Esophagus mucosa (tissue), 1 donor: ENCODE measurements at regions not wholly inside any gene's neighbourhood (a gene's known extent, or its start where the extent isn't known, plus 50 kb on each side); places are given as distances from the start of the nearest gene placed in this dataset.

Source experiments
- ATAC-seq: fragments of 200-7000 bp; cut with Tn5 transposase; one replicate; pipeline ENCODE4 v1.9.1; 2020
- donor health status: DM: yes; HTN: yes; CAD: no.

DNA sequence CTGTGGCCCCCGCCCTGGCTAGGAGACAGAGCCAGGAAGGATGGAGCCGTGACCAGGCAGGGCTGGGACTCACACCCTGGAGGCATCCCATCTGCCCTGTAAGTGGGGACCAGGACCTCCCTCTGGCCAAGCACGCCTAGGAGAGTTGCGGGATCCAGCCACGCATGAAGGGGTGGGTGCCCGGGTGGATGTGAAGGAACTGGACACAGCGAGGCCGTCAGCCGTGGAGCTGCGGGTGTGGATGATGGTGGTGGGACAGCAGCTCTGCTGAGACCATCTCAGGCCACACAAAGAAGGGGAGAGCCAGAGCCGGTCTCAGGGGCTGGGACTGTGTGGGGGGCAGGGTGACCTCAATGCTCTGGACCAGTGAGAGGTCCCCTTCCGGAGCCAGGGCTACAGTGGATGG, 746.4 kb downstream of the BRD1 start:
- no peak for ATAC-seq

DNA sequence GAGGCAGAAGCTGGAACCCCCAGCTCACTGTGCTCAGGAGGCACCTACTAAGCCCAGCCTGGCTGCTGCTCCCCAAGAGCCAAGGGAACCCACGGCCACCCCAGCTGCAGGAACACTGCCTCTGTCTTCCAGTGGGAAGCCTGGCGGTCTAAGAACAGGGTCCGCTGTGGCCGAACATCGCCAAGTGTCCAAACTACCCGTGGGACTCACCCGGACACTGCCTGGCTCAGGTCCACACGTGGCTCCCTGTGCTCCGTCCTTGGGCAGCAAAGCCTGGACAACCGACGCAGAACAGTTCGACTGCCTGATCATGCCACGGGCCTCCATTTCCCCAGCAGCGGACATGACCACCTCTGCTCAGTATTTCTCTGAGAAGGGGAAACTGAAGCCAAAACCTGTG, 747.0 kb downstream of the BRD1 start:
- ATAC-seq, result no peak

DNA sequence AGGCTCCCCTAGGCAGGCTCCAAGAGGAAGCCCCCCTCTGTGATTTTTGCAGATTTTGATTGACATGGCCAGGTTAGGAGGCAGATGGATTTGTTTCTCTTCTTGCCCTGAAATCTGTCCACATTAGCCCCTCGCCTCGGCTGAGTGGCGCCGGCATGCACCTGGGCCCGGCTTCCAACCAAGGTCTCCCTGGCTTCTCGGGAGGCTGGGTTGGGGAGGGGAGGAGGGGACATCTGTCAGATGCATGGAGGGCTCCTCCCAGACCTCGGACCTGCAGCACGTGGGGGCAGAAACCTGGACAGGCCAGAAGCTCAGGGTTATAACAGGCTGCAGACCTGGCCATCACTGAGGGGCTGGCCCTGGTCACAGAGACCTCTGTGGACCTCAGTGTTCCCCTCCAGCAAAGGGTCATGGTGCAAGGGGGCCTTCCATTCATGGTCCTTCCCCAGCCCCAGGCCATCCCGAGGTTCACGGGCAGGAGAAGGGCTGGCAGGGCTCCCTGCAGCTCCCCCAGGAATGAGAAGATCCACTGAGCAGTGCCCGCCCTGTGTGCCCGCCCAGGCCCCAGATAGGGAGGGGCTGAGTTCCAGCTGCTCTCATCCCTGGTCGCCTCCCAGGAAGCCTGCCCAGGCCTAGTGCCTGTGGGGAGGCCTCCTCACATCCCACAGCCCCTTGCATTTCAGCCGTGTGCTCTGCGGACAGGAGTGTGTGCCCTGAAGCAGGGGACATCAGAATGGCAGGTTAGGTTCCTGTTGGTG, 747.8 kb downstream of the BRD1 start:
- no peak for ATAC-seq

DNA sequence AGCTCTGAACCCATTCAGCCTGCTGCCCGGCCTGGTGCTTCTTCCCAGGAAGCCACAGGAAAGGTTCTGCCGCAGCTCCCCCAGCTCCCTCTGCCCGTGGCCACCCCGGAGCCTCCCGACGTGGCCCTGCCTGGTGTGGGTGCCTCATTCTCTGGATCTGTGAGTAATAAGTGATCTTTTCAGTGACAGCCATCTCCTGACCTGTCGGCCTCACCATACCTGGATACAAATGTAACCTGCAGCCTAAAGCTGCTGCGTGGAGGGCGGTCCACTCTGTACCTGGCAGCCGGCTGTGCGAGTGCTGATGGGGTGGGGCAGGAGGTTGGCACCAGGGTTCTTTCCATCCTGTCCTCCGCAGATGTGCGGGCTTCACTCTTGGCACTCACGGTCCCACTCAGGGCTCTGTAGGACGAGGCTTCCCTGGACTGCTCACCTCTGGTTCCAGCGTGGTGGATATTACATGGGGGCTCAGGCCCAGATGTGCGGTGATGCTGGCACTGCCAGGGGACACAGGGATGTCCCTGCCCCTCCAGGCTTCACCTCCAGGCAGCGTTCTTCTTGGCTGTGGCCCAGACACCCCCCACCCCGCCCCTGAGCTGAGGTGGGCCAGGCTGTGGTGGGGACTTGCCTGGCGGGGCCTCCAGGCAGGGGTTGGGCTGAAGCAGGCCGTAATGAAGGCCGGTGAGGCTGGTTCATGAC, 748.5 kb downstream of the BRD1 start:
- ATAC-seq, result no peak

DNA sequence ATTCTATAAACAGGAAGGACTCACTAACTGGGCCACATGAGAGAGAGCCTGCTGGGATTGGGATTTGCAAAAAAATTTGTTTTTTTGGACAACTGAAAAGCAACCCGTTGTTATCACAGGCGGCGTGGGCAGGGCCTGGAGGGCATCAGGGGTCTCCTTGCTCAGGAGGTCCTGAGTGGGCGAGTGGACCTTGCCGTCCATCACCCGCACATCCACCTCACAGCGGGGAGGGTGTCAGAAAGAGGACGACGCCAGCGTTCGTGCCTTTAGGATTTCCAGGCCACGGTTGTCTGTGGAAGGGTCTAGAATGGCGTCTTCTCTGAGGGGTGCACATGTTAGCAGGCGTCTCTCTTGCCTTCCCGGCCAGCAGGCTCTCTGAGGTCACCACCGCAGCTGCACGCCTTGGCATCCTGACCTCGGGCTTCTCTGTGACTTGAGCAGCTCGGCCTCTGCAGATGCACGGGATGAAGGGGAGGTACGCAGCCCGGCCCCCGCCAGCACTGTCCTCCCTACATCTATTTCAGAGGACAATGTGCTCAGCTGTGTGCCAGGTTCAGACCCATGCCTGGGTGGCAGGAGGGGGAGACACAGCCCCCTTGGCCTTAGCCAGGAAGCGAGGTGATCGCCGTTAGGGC, 749.5 kb downstream of the BRD1 start:
- no peak for ATAC-seq

DNA sequence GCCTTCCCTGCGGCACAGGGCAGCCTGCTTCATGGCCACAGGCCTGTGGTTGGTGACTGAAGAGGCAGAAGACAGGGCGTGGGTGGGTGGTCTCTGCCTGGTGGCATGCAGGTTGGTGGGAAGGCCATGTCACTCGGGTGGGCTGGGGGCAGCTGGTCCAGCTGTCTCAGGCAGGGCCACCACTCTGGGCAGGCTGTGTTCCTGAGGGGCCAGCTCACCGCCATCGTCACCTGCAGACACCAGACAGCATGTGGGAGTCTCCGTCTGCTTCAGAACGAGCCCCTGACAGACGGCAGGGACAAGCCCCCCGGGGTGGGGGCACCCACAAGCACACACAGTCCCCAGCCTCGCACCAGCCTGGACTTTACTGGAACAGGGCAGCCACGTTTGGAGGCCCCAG, 750.1 kb downstream of the BRD1 start:
- no peak for ATAC-seq

DNA sequence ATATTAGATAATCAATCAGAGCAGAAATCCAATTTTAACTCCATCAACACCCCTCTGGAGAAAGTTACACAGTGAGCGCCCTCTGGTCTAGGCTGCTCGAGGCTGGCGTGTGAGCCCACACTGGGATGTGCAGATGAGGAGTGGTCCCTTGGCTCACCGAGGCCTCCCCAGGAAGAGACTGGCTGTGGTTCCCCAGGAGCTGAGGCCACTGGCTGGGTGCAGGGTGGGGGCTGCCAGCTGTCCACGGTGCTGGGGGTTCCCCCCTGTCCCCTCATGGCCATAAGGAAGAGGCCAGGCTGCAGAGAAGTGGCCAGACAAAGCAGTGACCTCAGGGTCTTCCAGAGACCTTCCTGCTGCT, 750.7 kb downstream of the BRD1 start:
- ATAC-seq, result no peak

DNA sequence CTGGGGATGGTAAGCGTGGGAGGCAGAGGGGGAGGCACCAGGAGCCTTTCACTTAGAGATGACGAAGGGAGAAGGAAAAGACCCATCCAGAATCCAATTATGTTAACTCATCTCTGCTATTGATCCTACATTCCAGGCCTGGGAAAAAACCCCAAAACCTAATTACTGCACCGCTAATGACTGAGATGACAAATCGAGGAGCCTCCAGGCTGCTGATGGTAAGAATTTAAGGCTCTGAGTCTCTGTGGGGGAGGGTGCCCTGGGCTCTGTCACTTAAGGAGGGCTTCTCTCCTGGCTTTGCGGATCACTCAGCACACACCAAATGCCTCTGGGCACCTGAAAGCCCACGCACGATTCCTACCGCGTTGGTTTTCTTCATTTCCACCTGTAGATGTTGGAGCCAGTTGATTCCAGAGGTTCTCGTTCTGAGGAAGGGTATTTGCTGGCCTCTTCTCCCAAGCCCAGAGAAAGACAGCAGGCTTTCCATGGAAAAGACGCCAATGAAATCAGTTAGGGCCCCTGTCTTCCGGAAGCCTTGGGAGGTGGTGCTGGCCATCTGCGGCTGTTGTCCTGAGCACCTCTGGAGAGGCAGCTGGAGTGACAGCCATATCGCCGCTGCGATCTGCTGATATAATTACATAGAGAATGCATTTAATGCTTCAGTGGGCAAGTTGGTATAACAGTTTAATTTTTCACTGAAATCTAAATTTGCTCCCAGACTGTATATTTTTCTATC, 751.2 kb downstream of the BRD1 start:
- ATAC-seq, result no peak

DNA sequence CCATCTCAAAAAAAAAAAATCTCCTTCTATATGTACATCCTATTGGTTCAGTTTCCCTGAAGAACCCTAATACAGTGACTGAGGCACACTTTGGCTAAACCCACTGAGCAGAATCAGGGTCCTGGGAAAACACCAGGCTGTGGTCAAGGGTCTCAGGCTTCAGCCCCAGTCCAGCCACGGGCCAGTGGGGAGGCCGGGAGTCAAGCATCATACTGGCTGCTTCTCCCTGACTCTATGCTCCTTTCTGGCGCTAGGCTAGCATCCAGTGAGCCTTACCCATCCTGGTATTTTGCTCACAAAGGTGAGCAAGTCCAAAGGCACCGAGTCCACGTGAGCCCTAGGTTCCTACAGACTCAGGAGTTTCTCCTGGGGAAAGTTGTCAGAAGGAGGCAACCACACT, 752.5 kb downstream of the BRD1 start:
- no peak for ATAC-seq

DNA sequence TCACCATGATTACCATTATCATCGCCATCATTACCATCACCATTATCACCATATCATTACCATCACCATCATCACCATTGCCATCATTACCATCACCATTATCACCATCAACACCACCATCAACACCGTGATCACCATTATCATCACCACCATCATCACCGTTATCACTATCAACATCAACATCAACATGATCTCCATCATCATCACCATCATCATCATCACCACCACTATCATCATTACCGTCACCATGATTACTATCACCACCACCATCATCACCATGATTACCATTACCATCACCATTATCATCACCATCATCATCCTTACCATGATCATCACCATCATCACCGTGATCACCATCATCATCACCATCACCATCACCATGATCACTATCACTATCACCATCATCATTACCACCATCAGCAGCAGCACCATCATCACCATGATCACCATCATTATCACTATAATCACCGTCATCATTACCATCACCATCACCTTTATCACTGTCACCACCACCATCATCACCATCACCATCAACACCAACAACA, 753.7 kb downstream of the BRD1 start:
- ATAC-seq, result no peak

DNA sequence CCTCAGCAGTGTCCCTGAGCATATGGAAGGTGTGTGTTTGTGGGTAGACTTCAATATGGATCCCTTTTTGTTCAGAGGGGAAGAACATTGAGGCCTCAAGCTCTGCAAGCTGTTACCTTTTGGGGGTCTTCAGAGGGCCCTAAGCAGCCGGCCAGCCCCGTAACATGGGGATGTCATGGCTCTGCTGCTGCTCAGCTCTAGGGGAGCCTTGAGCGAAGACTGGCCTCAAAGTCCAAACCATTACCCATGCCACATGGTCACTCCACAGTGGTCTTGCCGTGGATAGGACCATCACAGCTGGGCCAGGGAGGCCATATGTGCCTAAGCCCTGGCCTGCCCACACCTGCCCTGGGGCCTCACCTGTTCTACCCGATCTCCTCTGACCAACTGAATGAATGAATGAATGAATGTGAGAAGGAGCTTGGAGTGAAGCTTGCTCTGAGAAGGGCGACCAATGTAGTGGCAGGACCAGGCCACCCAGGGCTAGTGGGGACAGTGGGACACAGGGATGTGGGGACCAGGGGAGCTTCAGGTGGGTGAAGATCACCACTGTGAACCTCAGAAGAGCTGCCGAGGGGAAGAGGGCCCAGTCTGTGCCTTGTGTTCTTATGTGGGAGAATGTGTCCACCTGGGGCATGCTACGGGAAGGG, 754.6 kb downstream of the BRD1 start:
- no peak for ATAC-seq

DNA sequence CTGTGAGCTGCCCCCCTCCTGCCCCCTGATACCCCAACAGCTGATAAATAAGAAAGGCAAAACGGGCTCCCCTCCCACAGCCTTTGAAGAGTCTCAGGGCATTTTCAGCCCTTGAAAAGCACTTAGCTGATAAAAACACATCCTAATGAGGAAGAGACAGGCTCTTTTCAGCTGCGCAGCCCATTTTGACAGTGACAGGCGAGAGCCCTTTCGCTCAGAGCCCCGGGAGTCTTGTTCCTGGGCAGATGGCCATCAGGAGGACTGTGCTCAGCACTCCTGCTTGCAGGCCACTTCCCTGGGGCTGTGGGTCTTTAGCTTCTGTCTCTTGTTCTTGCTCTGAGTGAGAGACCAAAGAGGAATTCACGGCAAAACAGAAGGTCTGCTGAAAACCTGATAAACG, 757.2 kb downstream of the BRD1 start:
- ATAC-seq, result no peak

DNA sequence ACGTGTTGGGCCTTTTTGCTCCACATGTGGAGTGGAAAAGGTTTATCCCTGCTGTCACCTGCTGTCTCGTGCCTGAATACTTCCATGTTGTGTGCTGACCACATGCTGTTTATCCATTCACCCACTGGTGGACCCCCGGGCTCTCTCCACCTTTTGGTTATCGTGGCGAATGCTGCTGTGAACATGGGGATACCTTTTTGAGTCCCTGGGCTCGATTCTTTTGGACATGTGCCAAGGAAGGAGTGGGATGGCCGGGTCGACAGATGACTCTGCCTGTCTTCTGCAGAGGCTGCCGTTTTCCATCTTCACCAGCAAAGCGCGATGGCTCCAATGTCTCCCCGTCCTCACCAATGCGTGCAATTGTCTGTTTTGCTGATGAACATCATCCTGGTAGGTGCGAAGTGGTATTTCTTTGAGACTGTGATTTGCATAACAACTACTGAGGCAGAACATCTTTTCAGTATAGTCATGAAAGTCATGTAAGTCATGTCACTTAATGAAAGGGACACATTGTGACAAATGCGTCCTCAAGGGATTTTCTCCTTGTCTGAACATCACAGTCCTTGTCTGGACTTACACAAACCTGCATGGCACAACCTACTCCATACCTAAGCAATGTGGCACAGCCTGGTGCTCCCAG, 758.7 kb downstream of the BRD1 start:
- ATAC-seq, result no peak

DNA sequence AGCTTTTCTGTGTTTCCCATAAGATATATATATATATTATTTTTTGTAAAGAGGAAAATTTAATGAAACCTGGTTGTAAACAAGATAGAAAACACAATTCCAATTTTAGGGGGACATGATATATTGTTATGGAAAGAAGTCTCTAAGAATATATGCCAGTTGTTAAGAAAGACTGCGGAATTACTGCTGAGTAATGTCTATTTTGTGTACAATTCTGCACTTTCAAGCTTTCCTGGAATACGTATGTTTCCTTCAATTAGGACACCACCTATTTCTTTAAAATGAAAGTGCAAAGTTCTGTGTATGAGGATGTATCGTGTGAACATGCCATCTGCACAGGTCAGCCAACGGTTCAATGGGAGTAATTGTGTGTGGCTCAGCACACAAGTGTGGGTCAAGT, 760.2 kb downstream of the BRD1 start:
- no peak for ATAC-seq

DNA sequence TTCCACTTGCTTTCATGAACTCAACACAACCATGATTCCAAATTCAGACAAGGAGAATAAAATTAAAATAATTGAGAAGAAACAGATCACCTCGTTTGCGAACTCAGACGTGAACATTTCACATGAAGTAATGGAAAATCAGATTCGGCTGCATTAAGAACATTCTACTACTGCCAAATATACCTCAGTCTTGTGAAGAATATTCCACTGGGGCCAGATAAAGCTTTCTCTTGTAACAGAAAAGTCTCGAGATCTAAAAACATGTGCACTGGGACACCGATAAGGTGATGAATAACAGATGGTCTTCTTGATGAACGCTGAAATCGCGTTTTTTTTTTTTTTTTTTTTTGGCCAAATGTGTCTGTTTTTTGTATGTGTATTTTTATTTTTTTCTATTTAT, 761.1 kb downstream of the BRD1 start:
- ATAC-seq, result no peak

DNA sequence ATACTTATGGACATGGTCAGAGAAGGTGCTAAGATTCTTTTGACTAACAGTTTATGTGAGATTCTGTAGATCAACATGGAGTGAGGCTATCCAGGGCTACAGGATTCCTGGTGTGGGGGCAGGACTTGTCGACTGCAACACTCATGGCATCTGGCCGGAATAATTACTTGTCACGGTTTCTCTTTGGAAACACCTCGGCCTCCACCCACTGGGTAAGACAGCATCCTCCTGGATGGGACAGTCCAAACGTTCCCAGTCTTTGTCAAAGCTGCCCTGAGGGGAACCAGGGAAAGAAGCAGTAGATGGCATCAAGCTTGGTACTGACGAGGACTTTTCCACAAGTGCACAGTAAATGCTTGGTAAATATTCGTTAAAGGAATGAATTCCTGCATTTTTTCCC, 762.8 kb downstream of the BRD1 start:
- no peak for ATAC-seq

DNA sequence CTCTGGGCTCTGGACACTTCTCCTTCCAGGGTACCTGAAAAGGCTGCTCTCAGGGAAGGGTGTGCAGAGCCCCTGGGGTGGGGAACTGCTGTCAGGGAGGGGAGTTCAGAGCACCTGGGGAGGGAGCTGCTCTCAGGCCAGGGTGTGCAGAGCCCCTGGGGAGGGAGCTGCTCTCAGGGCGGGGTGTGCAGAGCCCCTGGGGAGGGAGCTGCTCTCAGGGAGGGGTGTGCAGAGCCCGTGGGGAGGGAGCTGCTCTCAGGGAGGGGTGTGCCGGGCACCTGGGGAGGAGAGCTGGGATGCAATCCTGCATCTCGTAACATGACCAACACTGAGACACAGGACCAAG, 764.2 kb downstream of the BRD1 start:
- ATAC-seq, result no peak

DNA sequence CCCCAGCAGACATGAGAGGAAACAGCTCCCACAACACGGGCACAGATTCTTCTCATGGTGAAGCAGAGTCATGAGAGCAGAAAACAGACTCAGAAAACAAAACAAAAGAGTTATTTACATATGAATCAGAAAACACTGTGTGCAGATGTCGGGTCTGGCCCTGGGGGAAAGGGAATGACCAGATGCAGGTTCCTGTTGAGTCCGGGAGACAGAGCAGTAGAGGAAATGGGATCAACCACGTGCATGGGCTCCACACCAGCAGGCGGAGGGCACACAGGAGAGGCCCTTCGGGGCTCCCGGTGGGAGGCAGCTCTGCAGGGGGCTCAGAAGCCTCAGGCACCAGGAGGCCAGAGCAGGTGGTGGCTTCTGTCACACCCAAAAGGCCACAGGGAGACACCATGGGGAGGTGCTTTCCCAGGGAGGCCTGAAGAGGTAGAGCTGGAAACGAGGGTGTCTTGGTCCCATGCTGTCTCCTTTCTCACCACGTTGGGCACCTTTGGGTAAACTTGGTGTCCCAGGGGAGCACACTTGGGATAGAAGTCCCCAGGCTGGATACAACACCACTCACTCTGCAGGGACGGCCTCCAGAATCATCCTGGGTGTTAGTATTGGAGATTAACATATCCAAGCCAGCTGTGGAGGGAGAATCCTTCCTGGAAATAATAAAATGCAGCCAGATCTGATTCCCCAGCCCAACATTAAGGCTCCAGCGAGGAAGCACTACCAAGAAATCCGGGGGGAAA, 764.7 kb downstream of the BRD1 start:
- ATAC-seq, result no peak

DNA sequence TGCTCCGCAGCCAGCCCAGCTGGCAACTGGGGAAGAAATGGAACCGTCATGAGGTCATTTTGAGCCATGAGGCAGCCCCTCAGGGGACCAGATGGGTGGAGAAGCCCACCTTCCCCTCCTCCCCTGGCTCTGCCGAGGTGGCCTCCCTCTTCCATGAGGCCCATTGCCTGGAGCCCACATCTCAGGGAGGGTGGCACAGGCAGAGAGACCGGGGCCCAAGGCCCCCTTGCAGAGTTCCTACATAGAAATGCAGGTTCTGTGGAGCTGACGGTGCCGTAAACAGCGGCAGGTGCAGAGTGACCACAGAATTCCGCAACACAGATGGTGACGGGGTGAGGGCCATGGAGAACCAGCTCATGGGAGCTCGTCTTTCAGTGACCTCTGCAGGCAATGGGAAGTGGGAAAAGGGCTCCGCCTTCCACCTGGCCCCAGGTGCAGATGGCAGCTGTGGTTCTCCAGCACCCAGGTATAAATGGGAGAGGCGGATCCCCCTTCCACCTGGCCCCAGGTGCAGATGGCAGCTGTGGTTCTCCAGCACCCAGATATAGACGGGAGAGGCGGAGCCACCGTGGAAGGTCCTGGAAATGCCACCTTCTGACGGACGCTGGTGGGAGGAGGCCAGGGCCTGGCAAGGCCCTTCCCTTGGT, 765.4 kb downstream of the BRD1 start:
- ATAC-seq, result no peak

DNA sequence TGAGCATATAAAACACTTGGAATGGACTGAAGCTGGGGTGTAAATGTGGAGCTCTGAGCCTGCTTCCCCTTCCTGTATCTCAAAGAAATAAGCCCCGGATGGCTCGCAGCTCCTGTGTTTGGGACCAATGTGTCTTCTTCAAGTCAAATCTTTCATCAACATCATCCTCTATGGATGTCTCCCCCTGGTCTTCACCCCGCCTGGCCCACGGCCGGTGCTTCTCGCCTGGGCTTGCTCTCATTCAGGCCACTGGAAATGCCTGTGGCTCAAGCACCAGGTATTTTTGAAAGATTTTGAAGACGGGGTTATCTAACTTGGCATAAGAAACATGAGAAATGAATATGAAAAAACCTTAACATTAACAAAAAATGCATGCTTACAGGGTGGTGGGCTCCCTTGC, 769.8 kb downstream of the BRD1 start:
- no peak for ATAC-seq

DNA sequence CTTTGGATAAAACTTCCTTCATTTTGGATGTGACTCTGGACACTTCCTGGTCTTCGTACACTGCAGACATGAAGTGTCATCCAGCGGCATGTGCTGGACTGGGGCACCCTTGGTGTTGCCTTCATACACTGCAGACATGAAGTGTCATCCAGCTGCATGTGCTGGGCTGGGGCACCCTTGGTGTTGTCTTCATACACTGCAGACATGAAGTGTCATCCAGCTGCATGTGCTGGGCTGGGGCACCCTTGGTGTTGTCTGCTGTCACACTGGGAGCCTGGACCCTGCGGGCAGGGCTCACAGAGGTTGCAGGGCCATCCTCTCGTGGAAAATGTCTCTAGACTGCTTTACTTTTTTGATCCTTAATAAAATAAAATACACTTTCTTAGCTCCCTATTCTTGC, 771.4 kb downstream of the BRD1 start:
- ATAC-seq, result no peak
